Erythroblast (primary cell): ENCODE measurements at regions not wholly inside any gene's neighbourhood (a gene's known extent, or its start where the extent isn't known, plus 50 kb on each side); places are given as distances from the start of the nearest gene placed in this dataset.

Experiments used
- GATA1 ChIP-seq: IDR thresholded peaks from 2 replicates; pipeline ENCODE4 v1.6.1; 2011; ENCODE audit warnings: low read depth, mild to moderate bottlenecking, control low read depth, low read length, moderate library complexity
- POLR2A ChIP-seq: IDR thresholded peaks from 2 replicates; pipeline ENCODE4 v1.6.1; 2011; ENCODE audit warnings: mild to moderate bottlenecking, low read length

DNA sequence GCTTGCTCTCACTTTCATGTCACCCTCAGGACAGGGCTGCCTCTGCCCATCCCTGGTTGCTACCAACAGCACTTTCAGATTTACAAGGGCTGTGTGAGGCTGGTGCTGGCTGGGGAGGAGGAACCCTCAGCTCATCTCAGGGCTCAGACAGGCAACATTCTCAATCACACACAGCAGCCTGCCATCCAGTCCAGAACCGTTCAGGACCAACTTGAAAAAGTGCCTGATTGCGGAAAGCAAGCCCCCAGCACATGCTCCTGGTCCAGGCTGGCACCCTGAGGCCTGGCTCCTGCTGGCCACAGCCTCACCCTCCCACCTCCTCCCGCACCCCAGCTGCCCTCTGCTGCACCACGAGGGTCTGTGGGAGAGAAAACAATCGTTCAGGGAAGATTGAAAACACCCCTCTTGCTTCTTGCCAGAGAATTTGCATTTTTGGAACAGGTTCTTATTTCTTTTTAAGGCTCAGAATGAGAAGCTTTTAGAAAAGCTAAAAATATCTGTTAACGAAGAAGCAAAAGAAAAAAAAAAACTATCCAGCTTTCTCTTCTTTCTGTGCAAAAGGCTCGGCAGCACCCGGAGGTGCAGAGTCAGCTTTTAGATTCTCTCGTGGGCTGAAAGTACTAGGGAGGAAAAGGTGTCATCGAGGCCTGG lies 403.8 kb upstream of the ID2 start:
- TF ChIP-seq POLR2A (no peak), GATA1 (no peak)
